ENCODE measurements at regions not wholly inside any gene's neighbourhood (a gene's known extent, or its start where the extent isn't known, plus 50 kb on each side); places are given as distances from the start of the nearest gene placed in this dataset.

DNA sequence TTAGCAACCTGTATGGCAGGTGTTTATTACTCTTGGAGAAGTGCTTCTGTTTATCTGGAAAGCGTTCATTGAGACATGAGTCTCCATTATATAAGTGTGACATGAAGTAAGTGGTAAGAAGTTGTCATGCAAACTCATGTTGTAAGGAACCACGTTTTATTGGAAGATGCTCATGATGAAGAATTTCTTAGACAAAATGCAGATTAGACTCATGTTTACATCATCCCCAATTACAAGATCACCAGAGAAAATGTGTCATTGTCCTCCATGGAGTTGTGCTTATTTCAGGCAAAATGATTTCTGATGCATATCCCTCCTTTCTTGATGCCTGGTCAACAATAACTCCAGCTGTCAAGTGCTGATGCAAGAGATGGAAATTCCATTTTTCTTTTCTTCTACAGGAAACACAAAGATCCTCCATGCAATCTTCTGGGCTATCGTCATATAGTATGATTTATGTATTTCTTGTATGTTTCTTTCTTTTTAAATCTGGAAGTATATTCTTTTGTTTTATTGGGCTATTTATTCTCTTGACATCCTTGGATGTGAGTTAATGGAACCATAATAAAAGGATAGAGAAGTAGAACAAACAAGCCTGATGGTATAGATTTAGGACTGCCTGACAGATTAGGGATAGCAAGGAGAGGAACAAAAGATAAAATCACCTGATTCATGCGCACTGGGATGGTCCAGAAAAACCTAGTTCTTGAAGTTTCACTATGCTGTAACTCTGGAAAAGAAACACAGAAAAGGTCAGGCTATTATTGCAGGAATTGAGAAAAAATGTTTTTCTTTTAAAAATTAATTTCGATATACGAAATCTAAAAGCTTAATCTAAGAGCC, 50.7 kb upstream of the DIAPH3 start:
- TF ChIP-seq CSDC2 (CRISPR knock-in tag; IDR thresholded peaks at IDR 0.05), result no peak
- no peak for TF ChIP-seq ISL1 (CRISPR knock-in tag; IDR thresholded peaks at IDR 0.05)
- TF ChIP-seq TOX (CRISPR knock-in tag; IDR thresholded peaks at IDR 0.05; ENCODE audit: borderline replicate concordance), result no peak
- TF ChIP-seq SNAI2 (CRISPR knock-in tag; IDR thresholded peaks at IDR 0.05), result no peak
- TF ChIP-seq PPARA (CRISPR knock-in tag; IDR thresholded peaks at IDR 0.05; ENCODE audit: borderline replicate concordance), result no peak
- no peak for TF ChIP-seq RARB (CRISPR knock-in tag; IDR thresholded peaks at IDR 0.05)
- TF ChIP-seq ZNF565 (CRISPR knock-in tag; conservative IDR thresholded peaks at IDR 0.05; ENCODE audit: low read depth), result no peak
- no peak for TF ChIP-seq CREB5 (CRISPR knock-in tag; IDR thresholded peaks at IDR 0.05; ENCODE audit: low read depth)
- TF ChIP-seq ZNF70 (CRISPR knock-in tag; IDR thresholded peaks at IDR 0.05), result no peak
- TF ChIP-seq, protein P1, sequence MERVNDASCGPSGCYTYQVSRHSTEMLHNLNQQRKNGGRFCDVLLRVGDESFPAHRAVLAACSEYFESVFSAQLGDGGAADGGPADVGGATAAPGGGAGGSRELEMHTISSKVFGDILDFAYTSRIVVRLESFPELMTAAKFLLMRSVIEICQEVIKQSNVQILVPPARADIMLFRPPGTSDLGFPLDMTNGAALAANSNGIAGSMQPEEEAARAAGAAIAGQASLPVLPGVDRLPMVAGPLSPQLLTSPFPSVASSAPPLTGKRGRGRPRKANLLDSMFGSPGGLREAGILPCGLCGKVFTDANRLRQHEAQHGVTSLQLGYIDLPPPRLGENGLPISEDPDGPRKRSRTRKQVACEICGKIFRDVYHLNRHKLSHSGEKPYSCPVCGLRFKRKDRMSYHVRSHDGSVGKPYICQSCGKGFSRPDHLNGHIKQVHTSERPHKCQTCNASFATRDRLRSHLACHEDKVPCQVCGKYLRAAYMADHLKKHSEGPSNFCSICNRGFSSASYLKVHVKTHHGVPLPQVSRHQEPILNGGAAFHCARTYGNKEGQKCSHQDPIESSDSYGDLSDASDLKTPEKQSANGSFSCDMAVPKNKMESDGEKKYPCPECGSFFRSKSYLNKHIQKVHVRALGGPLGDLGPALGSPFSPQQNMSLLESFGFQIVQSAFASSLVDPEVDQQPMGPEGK (CRISPR knock-in tag; IDR thresholded peaks at IDR 0.05; ENCODE audit: borderline replicate concordance), result no peak
- no peak for TF ChIP-seq ZFP3 (CRISPR knock-in tag; IDR thresholded peaks at IDR 0.05)
- no peak for TF ChIP-seq CSRNP3 (CRISPR knock-in tag; IDR thresholded peaks at IDR 0.05)
- no peak for TF ChIP-seq OSR1 (CRISPR knock-in tag; IDR thresholded peaks at IDR 0.05)
- TF ChIP-seq ZFP30 (CRISPR knock-in tag; IDR thresholded peaks at IDR 0.05), result no peak
- TF ChIP-seq ZC3H10 (CRISPR knock-in tag; IDR thresholded peaks at IDR 0.05), result no peak
- TF ChIP-seq BACH2 (CRISPR knock-in tag; IDR thresholded peaks at IDR 0.05; ENCODE audit: borderline replicate concordance), result no peak
- TF ChIP-seq ZNF8 (CRISPR knock-in tag; IDR thresholded peaks at IDR 0.05), result no peak
- ATAC-seq, result no peak

GRCh38 chr13:60220072-60220471, 56.3 kb upstream of the DIAPH3 start:
- no peak for ATAC-seq
- TF ChIP-seq SNAI2 (CRISPR knock-in tag; IDR thresholded peaks at IDR 0.05) (no peak), CSDC2 (CRISPR knock-in tag; IDR thresholded peaks at IDR 0.05) (no peak), ZFP3 (CRISPR knock-in tag; IDR thresholded peaks at IDR 0.05) (no peak), ARNTL (CRISPR knock-in tag; IDR thresholded peaks at IDR 0.05; ENCODE audit: borderline replicate concordance, low read depth) (no peak), ZC3H10 (CRISPR knock-in tag; IDR thresholded peaks at IDR 0.05) (no peak), GLIS3 (CRISPR knock-in tag; IDR thresholded peaks at IDR 0.05) (no peak), ESRRG (CRISPR knock-in tag; IDR thresholded peaks at IDR 0.05) (no peak), ZFP30 (CRISPR knock-in tag; IDR thresholded peaks at IDR 0.05) (no peak), OSR1 (CRISPR knock-in tag; IDR thresholded peaks at IDR 0.05) (no peak)
- TF ChIP-seq, protein P1 (CRISPR knock-in tag; IDR thresholded peaks at IDR 0.05; ENCODE audit: borderline replicate concordance), result no peak

DNA sequence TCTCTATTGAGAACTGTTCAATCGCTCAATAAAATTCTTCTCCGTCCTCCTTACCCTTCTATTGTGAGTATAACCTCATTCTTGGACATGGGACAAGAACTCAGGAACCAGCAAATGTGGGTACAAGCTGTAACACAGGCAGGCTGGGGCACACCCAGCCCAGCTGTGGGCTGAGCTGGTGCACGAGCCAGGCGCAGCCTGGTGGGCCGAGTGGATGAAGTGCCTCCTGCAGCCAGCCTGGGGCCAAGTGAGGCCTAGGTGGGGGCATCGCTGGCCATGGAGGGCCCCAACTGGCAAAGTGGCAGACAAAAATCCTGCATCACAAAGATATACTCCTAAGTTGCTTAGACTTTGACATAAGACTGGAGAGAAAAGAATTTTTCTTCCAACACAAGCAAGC, 57.9 kb upstream of the DIAPH3 start:
- no peak for ATAC-seq
- no peak for TF ChIP-seq CSDC2 (CRISPR knock-in tag; IDR thresholded peaks at IDR 0.05)
- no peak for TF ChIP-seq ZNF8 (CRISPR knock-in tag; IDR thresholded peaks at IDR 0.05)
- TF ChIP-seq TOX (CRISPR knock-in tag; IDR thresholded peaks at IDR 0.05; ENCODE audit: borderline replicate concordance), result no peak
- TF ChIP-seq, protein P2, sequence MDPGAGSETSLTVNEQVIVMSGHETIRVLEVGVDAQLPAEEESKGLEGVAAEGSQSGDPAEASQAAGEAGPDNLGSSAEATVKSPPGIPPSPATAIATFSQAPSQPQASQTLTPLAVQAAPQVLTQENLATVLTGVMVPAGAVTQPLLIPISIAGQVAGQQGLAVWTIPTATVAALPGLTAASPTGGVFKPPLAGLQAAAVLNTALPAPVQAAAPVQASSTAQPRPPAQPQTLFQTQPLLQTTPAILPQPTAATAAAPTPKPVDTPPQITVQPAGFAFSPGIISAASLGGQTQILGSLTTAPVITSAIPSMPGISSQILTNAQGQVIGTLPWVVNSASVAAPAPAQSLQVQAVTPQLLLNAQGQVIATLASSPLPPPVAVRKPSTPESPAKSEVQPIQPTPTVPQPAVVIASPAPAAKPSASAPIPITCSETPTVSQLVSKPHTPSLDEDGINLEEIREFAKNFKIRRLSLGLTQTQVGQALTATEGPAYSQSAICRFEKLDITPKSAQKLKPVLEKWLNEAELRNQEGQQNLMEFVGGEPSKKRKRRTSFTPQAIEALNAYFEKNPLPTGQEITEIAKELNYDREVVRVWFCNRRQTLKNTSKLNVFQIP (CRISPR knock-in tag; IDR thresholded peaks at IDR 0.05; ENCODE audit: borderline replicate concordance, low read depth), result no peak
